Thoracic aorta (tissue), 2 donors: ENCODE measurements at regions not wholly inside any gene's neighbourhood (a gene's known extent, or its start where the extent isn't known, plus 50 kb on each side); places are given as distances from the start of the nearest gene placed in this dataset.

ENCODE experiments used
- ATAC-seq: fragments of 150-250 bp; one replicate; pipeline ENCODE4 v1.8.0; 2017; ENCODE audit warnings: low read depth; ENCODE audit not compliant: insufficient number of reproducible peaks, low FRiP score
- DNase-seq: peaks from one replicate; pipeline ENCODE4 v3.0.0-alpha.2; 2020; ENCODE audit warnings: low spot score
- H3K27ac ChIP-seq, 2 donors: fragments of 200-600 bp; sonication (generic); 1 replicate in 1 of 2; 2 replicates in 1 of 2; pipeline ENCODE4 v1.5.1; 2016; ENCODE audit warnings: mild to moderate bottlenecking in 2 of 2, moderate library complexity in 2 of 2
- H3K27me3 ChIP-seq: fragments of 200-600 bp; sonication (generic); replicated peaks from 2 replicates; pipeline ENCODE4 v1.6.0; 2016; ENCODE audit warnings: mild to moderate bottlenecking; ENCODE audit not compliant: insufficient read depth
- H3K36me3 ChIP-seq: fragments of 200-600 bp; sonication (generic); one replicate; pipeline ENCODE4 v1.5.1; 2016
- H3K4me1 ChIP-seq, 2 donors: fragments of 200-600 bp; sonication (generic); 1 replicate in 1 of 2; 2 replicates in 1 of 2; pipeline versions ENCODE4 v1.5.1 to v1.6.0; 2016; ENCODE audit warnings: low read depth in 2 of 2, mild to moderate bottlenecking in 1 of 2; ENCODE audit not compliant: control insufficient read depth in 1 of 2
- H3K4me3 ChIP-seq: fragments of 200-600 bp; sonication (generic); 2 replicates; pipeline ENCODE4 v1.5.1; 2016; ENCODE audit warnings: mild to moderate bottlenecking
- H3K9me3 ChIP-seq: fragments of 200-600 bp; sonication (generic); 2 replicates; pipeline ENCODE4 v1.5.1; 2016
- CTCF ChIP-seq: fragments of 200-600 bp; sonication (generic); IDR thresholded peaks from one replicate; pipeline ENCODE4 v1.5.1; 2019; ENCODE audit warnings: antibody characterized with exemption

- TF ChIP-seq CTCF, result no peak
- H3K4me1 ChIP-seq, result no peaks in the 10 kb centered on the region
- H3K27me3 ChIP-seq, result no peaks in the 10 kb centered on the region
- ATAC-seq, result no peak
- H3K36me3 ChIP-seq, result no peaks in the 10 kb centered on the region
- no peak for DNase-seq
- H3K9me3 ChIP-seq, result no peaks in the 10 kb centered on the region
- no peak overlapping the region for H3K4me3 ChIP-seq
- H3K27ac ChIP-seq, result no peak overlapping the region
These were observed 110.2 kb upstream of the LHX1 start for GRCh38 chr17:36827081-36827480.

- Histone ChIP-seq H3K36me3 (no peaks in the 10 kb centered on the region), H3K4me1 (no peaks in the 10 kb centered on the region), H3K4me3 (no peak overlapping the region), H3K9me3 (no peaks in the 10 kb centered on the region), H3K27ac (no peak overlapping the region), H3K27me3 (no peaks in the 10 kb centered on the region)
- DNase-seq, result no peak
- ATAC-seq, result no peak
- TF ChIP-seq CTCF, result no peak
These were observed 107.6 kb upstream of the LHX1 start for GRCh38 chr17:36829676-36830075.

GRCh38 chr17:36833279-36833678 is 104.0 kb upstream of the LHX1 start:
- H3K27me3 ChIP-seq, result no peaks in the 10 kb centered on the region
- ATAC-seq, result no peak

GRCh38 chr17:36835036-36835435 is 102.2 kb upstream of the LHX1 start:
- no peak overlapping the region for H3K4me3 ChIP-seq
- no peaks in the 10 kb centered on the region for H3K4me1 ChIP-seq
- ATAC-seq (no peak), DNase-seq (no peak)
- H3K27me3 ChIP-seq, result no peaks in the 10 kb centered on the region
- H3K27ac ChIP-seq, result no peak overlapping the region
- H3K36me3 ChIP-seq, result no peaks in the 10 kb centered on the region
- no peaks in the 10 kb centered on the region for H3K9me3 ChIP-seq
- no peak for TF ChIP-seq CTCF

More at GRCh38 chr17:36833279-36833678, 104.0 kb upstream of the LHX1 start:
- no peak for DNase-seq
- H3K36me3 ChIP-seq, result no peaks in the 10 kb centered on the region
- no peaks in the 10 kb centered on the region for H3K9me3 ChIP-seq
- H3K27ac ChIP-seq, result no peak overlapping the region
- H3K4me1 ChIP-seq, result no peaks in the 10 kb centered on the region
- H3K4me3 ChIP-seq, result no peak overlapping the region
- TF ChIP-seq CTCF, result no peak

GRCh38 chr17:36837195-36837938 is 99.9 kb upstream of the LHX1 start:
- no peak for TF ChIP-seq CTCF
- Histone ChIP-seq H3K27ac (no peak overlapping the region), H3K4me3 (no peak overlapping the region), H3K36me3 (no peaks in the 10 kb centered on the region), H3K4me1 (no peaks in the 10 kb centered on the region), H3K9me3 (no peaks in the 10 kb centered on the region), H3K27me3 (no peaks in the 10 kb centered on the region)
- no peak for ATAC-seq
- DNase-seq, result no peak
